H1 (cell line): ENCODE measurements at regions not wholly inside any gene's neighbourhood (a gene's known extent, or its start where the extent isn't known, plus 50 kb on each side); places are given as distances from the start of the nearest gene placed in this dataset.

Source experiments
- CTCF ChIA-PET: fragments of 300-600 bp; sonication (Branson Sonifier 250); formaldehyde crosslinking; loops from one replicate; lab custom pipeline; 2021; ENCODE audit not compliant: partially characterized antibody; lab: Charles Lee
- POLR2A ChIA-PET: fragments of 300-600 bp; sonication (Branson Sonifier 250); formaldehyde crosslinking; loops from one replicate; lab custom pipeline; 2021; ENCODE audit warnings: inconsistent platforms; ENCODE audit not compliant: partially characterized antibody; lab: Charles Lee
- DNase-seq, 2 experiments: peaks; one replicate each; pipeline versions ENCODE4 v3.0.0 to v3.0.0-alpha.2; 2010 to 2022; ENCODE audit warnings: low spot score in 2 of 2, low read depth in 1 of 2, mixed read lengths in 1 of 2
- FAIRE-seq: peaks from 2 replicates; lab custom pipeline; 2011; peaks lifted over from hg19 to GRCh38; lab: Jason Lieb, UNC
- H2AFZ ChIP-seq: 2 replicates; pipeline ENCODE4 v1.8.1; 2012; ENCODE audit warnings: low read length, inconsistent platforms
- H2AK5ac ChIP-seq: 2 replicates; pipeline ENCODE4 v1.6.1; 2013; ENCODE audit warnings: low read depth, low read length
- H2BK120ac ChIP-seq: replicated peaks from 2 replicates; pipeline ENCODE3; 2013; ENCODE audit warnings: low read depth, low read length, inconsistent platforms
- H2BK12ac ChIP-seq: 2 replicates; pipeline ENCODE4 v1.6.1; 2013; ENCODE audit warnings: low read depth, low read length
- H2BK15ac ChIP-seq: 2 replicates; pipeline ENCODE4 v1.6.1; 2013; ENCODE audit warnings: low read length
- H2BK20ac ChIP-seq: 2 replicates; pipeline ENCODE4 v1.6.1; 2013; ENCODE audit warnings: low read length
- H2BK5ac ChIP-seq: 2 replicates; pipeline ENCODE4 v1.6.1; 2013; ENCODE audit warnings: low read depth, low read length
- H3K14ac ChIP-seq: 2 replicates; pipeline ENCODE4 v1.6.1; 2013; ENCODE audit warnings: inconsistent platforms; ENCODE audit not compliant: insufficient read length
- H3K18ac ChIP-seq: 2 replicates; pipeline ENCODE4 v1.6.1; 2013; ENCODE audit warnings: low read length; ENCODE audit errors: extremely low read depth
- H3K23ac ChIP-seq: 2 replicates; pipeline ENCODE4 v1.6.1; 2013; ENCODE audit warnings: inconsistent platforms; ENCODE audit not compliant: insufficient read length
- H3K23me2 ChIP-seq: 2 replicates; pipeline ENCODE4 v1.6.1; 2013; ENCODE audit warnings: low read depth, low read length
- H3K27ac ChIP-seq: 2 replicates; pipeline ENCODE4 v1.6.1; 2011; ENCODE audit warnings: low read depth, low read length, inconsistent platforms
- H3K27me3 ChIP-seq, 4 experiments: replicated peaks in 1 of 4; 1 replicate in 1 of 4; 2 replicates in 3 of 4; pipeline versions ENCODE4 v1.6.1 to v1.8.1; 2011 to 2013; ENCODE audit warnings: low read length in 3 of 4, mild to moderate bottlenecking in 3 of 4, inconsistent platforms in 2 of 4, mixed read lengths in 2 of 4, moderate library complexity in 1 of 4; ENCODE audit not compliant: control insufficient read depth in 3 of 4, insufficient read depth in 3 of 4; ENCODE audit errors: extremely low read depth in 1 of 4
- H3K36me3 ChIP-seq, 4 experiments: 2 replicates each; pipeline versions ENCODE4 v1.6.1 to v1.8.1; 2011 to 2013; ENCODE audit warnings: mild to moderate bottlenecking in 4 of 4, low read length in 3 of 4, moderate library complexity in 2 of 4, control low read depth in 1 of 4, inconsistent platforms in 1 of 4; ENCODE audit not compliant: insufficient read depth in 4 of 4, control insufficient read depth in 2 of 4
- H3K4ac ChIP-seq: replicated peaks from 2 replicates; pipeline ENCODE3; 2013; ENCODE audit warnings: low read length, low read depth, mixed read lengths, inconsistent platforms; ENCODE audit not compliant: insufficient read length
- H3K4me1 ChIP-seq, 4 experiments: replicated peaks in 1 of 4; 1 replicate in 1 of 4; 2 replicates in 3 of 4; pipeline versions ENCODE4 v1.6.1 to v1.8.1; 2011 to 2013; ENCODE audit warnings: low read length in 3 of 4, inconsistent platforms in 2 of 4, mixed read lengths in 1 of 4; ENCODE audit not compliant: insufficient read depth in 4 of 4, control insufficient read depth in 3 of 4
- H3K4me2 ChIP-seq, 2 experiments: 2 replicates each; pipeline versions ENCODE4 v1.6.1 to v1.8.1; 2011 to 2013; ENCODE audit warnings: low read depth in 2 of 2, low read length in 2 of 2, control low read depth in 1 of 2, inconsistent platforms in 1 of 2, mild to moderate bottlenecking in 1 of 2; ENCODE audit not compliant: insufficient read depth in 1 of 2
- H3K4me3 ChIP-seq, 4 experiments: fragments of 200-600, 300-600 bp in 1 of 4; sonication (generic), shearing (Covaris generic), sonication (Bioruptor Twin) in 1 of 4; 2 replicates each; pipeline versions ENCODE4 v1.5.1 to v1.8.1; 2011 to 2016; ENCODE audit warnings: low read length in 4 of 4, low read depth in 3 of 4, control low read depth in 2 of 4, inconsistent platforms in 2 of 4, mild to moderate bottlenecking in 2 of 4, mixed read lengths in 1 of 4, moderate library complexity in 1 of 4; ENCODE audit not compliant: insufficient read depth in 2 of 4; ENCODE audit errors: extremely low read depth in 1 of 4
- H3K56ac ChIP-seq: replicated peaks from 2 replicates; pipeline ENCODE3; 2013; ENCODE audit warnings: low read depth, mild to moderate bottlenecking, mixed read lengths, low read length, inconsistent platforms; ENCODE audit not compliant: insufficient read length
- H3K79me1 ChIP-seq: 2 replicates; pipeline ENCODE4 v1.6.1; 2013; ENCODE audit warnings: low read depth, low read length, control low read depth
- H3K79me2 ChIP-seq, 2 experiments: 2 replicates each; pipeline versions ENCODE4 v1.6.1 to v1.8.1; 2012 to 2013; ENCODE audit warnings: low read length in 2 of 2, mild to moderate bottlenecking in 2 of 2, inconsistent platforms in 1 of 2; ENCODE audit not compliant: insufficient read depth in 2 of 2, control insufficient read depth in 1 of 2
- H3K9ac ChIP-seq, 4 experiments: replicated peaks in 1 of 4; 1 replicate in 1 of 4; 2 replicates in 3 of 4; pipeline versions ENCODE4 v1.6.1 to v1.8.1; 2011 to 2013; ENCODE audit warnings: low read depth in 3 of 4, low read length in 3 of 4, control low read depth in 2 of 4, mild to moderate bottlenecking in 2 of 4, moderate library complexity in 2 of 4, inconsistent platforms in 1 of 4; ENCODE audit errors: extremely low read depth in 1 of 4
- H3K9me3 ChIP-seq, 2 experiments: 2 replicates each; pipeline versions ENCODE4 v1.6.1 to v1.8.1; 2012 to 2013; ENCODE audit warnings: mild to moderate bottlenecking in 2 of 2, moderate library complexity in 2 of 2, control low read depth in 1 of 2, inconsistent platforms in 1 of 2, low read depth in 1 of 2, low read length in 1 of 2, mixed read lengths in 1 of 2; ENCODE audit not compliant: insufficient read depth in 2 of 2
- H4K20me1 ChIP-seq, 2 experiments: replicated peaks in 1 of 2; 2 replicates each; pipeline versions ENCODE3 to v1.8.1; 2011 to 2013; ENCODE audit warnings: inconsistent platforms in 2 of 2, low read length in 2 of 2, mild to moderate bottlenecking in 1 of 2; ENCODE audit not compliant: insufficient read depth in 2 of 2, control insufficient read depth in 1 of 2
- H4K5ac ChIP-seq: 2 replicates; pipeline ENCODE4 v1.6.1; 2013; ENCODE audit warnings: low read length, low read depth, mixed read lengths, inconsistent platforms; ENCODE audit not compliant: insufficient read length
- H4K8ac ChIP-seq: 2 replicates; pipeline ENCODE4 v1.8.0; 2013; ENCODE audit warnings: mild to moderate bottlenecking, moderate library complexity, low read length, inconsistent platforms; ENCODE audit not compliant: insufficient read depth; ENCODE audit errors: extremely low read depth
- H4K91ac ChIP-seq: replicated peaks from 2 replicates; pipeline ENCODE3; 2013; ENCODE audit warnings: low read length, mixed read lengths, inconsistent platforms; ENCODE audit not compliant: insufficient read length
- GTF2F1 ChIP-seq: IDR thresholded peaks from 2 replicates; pipeline ENCODE4 v1.6.1; 2012; ENCODE audit warnings: low read depth, low read length, improper control_type of control experiment, borderline replicate concordance
- JUN ChIP-seq: IDR thresholded peaks from 2 replicates; pipeline ENCODE4 v1.6.1; 2011; ENCODE audit warnings: low read depth, mild to moderate bottlenecking, improper control_type of control experiment, low read length
- MAX ChIP-seq: IDR thresholded peaks from 2 replicates; pipeline ENCODE4 v1.6.1; 2012; ENCODE audit warnings: inconsistent platforms
- NANOG ChIP-seq: IDR thresholded peaks from 2 replicates; pipeline ENCODE4 v1.6.1; 2011; ENCODE audit warnings: low read length, low read depth, mild to moderate bottlenecking, inconsistent platforms; ENCODE audit not compliant: insufficient read depth, poor library complexity, severe bottlenecking
- SP2 ChIP-seq: IDR thresholded peaks from 2 replicates; pipeline ENCODE4 v1.6.1; 2012; ENCODE audit warnings: mild to moderate bottlenecking, low read length, inconsistent platforms
- WGBS, 2 experiments: shearing (Covaris generic) in 1 of 2; methylation state at CpG; one replicate each; pipeline versions ENCODE4 v1.1.6 to v1.1.7; 2013 to 2015; ENCODE audit warnings: low lambda C conversion rate in 2 of 2, mixed read lengths in 2 of 2, inconsistent platforms in 1 of 2, low coverage in 1 of 2, missing lambda C conversion rate in 1 of 2; ENCODE audit not compliant: insufficient replicate concordance in 2 of 2, insufficient coverage in 1 of 2, insufficient read length in 1 of 2; ENCODE audit errors: extremely low coverage in 1 of 2, missing lambda C conversion rate in 1 of 2; 5-methylcytosine and 5-hydroxymethylcytosine counted together

GRCh38 chr1:234990874-234991801, 137.5 kb downstream of the TOMM20 start:
- Histone ChIP-seq H3K4me3 (no peak overlapping the region), H3K27me3 (no peaks in the 10 kb centered on the region), H3K9ac (no peak overlapping the region), H3K79me1 (no peaks in the 10 kb centered on the region), H3K4ac (no peak overlapping the region), H2BK5ac (no peak overlapping the region), H3K79me2 (no peaks in the 10 kb centered on the region), H2AK5ac (no peak overlapping the region), H3K23me2 (0 out of 2 replicates have a peak, but pooled peaks cover 2% of the 10 kb centered on the region), H3K27ac (no peak overlapping the region), H2BK12ac (0 out of 2 replicates have a peak overlapping the region, but pooled peaks have one; percentile 71), H4K5ac (no peak overlapping the region), H4K8ac (no peak overlapping the region), H3K4me2 (no peak overlapping the region), H3K36me3 (no peaks in the 10 kb centered on the region), H4K20me1 (no peaks in the 10 kb centered on the region), H2AFZ (no peak overlapping the region), H4K91ac (no peak overlapping the region), H3K14ac (no peak overlapping the region), H3K4me1 (peaks cover 3 to 10% (median 7%) of the 10 kb centered on the region in 4 experiments; a peak in 6 of 7 replicates), H2BK15ac (no peak overlapping the region; the same call in 1 of the 2 replicates), H3K9me3 (no peaks in the 10 kb centered on the region), H3K23ac (no peak overlapping the region), H3K56ac (no peak overlapping the region), H3K18ac (no peak overlapping the region), H2BK120ac (no peak overlapping the region), H2BK20ac (no peak overlapping the region)
- CTCF ChIA-PET: interaction anchor here (0.8 to 1.0 kb wide), 3 partner anchors 18 to 375 kb away, joined by 3 to 4 read pairs (median 3); no protein-coding TSS in a partner anchor
- POLR2A ChIA-PET: interaction anchor here (1.3 kb wide), 1 partner anchor 20 kb away, joined by 3 read pairs; no protein-coding TSS in a partner anchor
- WGBS, 2 experiments: 87% methylated on average over 9 of the region's 9 CpGs; no CpG with 5 or more reads in 1 of the 2 experiments
- DNase-seq (no peak), FAIRE-seq (no peak)
- TF ChIP-seq JUN: no peak
- no peak for TF ChIP-seq MAX
- TF ChIP-seq GTF2F1: no peak
- no peak for TF ChIP-seq NANOG
- no peak for TF ChIP-seq SP2
